AG09319 (cell line): ENCODE measurements at regions not wholly inside any gene's neighbourhood (a gene's known extent, or its start where the extent isn't known, plus 50 kb on each side); places are given as distances from the start of the nearest gene placed in this dataset.

ENCODE experiments used
- DNase-seq: peaks from one replicate; pipeline ENCODE4 v3.0.0-alpha.2; 2010; ENCODE audit warnings: low read depth; ENCODE audit errors: extremely low read depth
- CTCF ChIP-seq: IDR thresholded peaks from 2 replicates; pipeline ENCODE4 v1.5.1; 2011; ENCODE audit warnings: low read depth, mild to moderate bottlenecking, inconsistent platforms, low read length, moderate library complexity

- no peak for DNase-seq
- no peak for TF ChIP-seq CTCF
These were observed 85.0 kb upstream of the CNTN6 start for GRCh38 chr3:1007866-1008265.

- no peak for TF ChIP-seq CTCF
- no peak for DNase-seq
These were observed 82.6 kb upstream of the CNTN6 start for GRCh38 chr3:1010228-1010627.

GRCh38 chr3:1015826-1016225 is 77.0 kb upstream of the CNTN6 start:
- no peak for TF ChIP-seq CTCF
- DNase-seq, result no peak

- no peak for TF ChIP-seq CTCF
- DNase-seq, result no peak
These were observed 75.0 kb upstream of the CNTN6 start for GRCh38 chr3:1017870-1018269.

GRCh38 chr3:1019157-1019556 is 73.7 kb upstream of the CNTN6 start:
- TF ChIP-seq CTCF, result no peak
- no peak for DNase-seq

- no peak for DNase-seq
- TF ChIP-seq CTCF, result no peak
These were observed 66.4 kb upstream of the CNTN6 start for GRCh38 chr3:1026395-1026794.

GRCh38 chr3:1036207-1036826 is 56.5 kb upstream of the CNTN6 start:
- DNase-seq, result no peak
- no peak for TF ChIP-seq CTCF
